GM23338 (cell line): ENCODE measurements at regions not wholly inside any gene's neighbourhood (a gene's known extent, or its start where the extent isn't known, plus 50 kb on each side); places are given as distances from the start of the nearest gene placed in this dataset.

Experiments used
- ATAC-seq: fragments of 200-7000 bp; cut with Tn5 transposase; 3 replicates; pipeline ENCODE4 v1.9.1; 2020
- DNase-seq: peaks from one replicate; pipeline ENCODE4 v3.0.0-alpha.2; 2015; ENCODE audit warnings: low spot score
- H2AFZ ChIP-seq: fragments of 200-600 bp; sonication (generic); 2 replicates; pipeline ENCODE4 v1.8.0; 2016; ENCODE audit warnings: antibody characterized with exemption, mild to moderate bottlenecking, moderate library complexity
- H3F3A ChIP-seq: fragments of 200-600 bp; sonication (generic); replicated peaks from 2 replicates; pipeline ENCODE4 v1.8.0; 2017; ENCODE audit warnings: antibody characterized with exemption, mixed run types, low read depth
- H3K27ac ChIP-seq: fragments of 200-600 bp; sonication (generic); 2 replicates; pipeline ENCODE4 v1.6.1; 2016; ENCODE audit warnings: low read depth
- H3K27me3 ChIP-seq: fragments of 200-600 bp; sonication (generic); 2 replicates; pipeline ENCODE4 v1.8.0; 2016; ENCODE audit warnings: mild to moderate bottlenecking, mixed run types, moderate library complexity; ENCODE audit not compliant: insufficient read depth
- H3K36me3 ChIP-seq: fragments of 200-600 bp; sonication (generic); 2 replicates; pipeline ENCODE4 v1.8.0; 2016; ENCODE audit warnings: mild to moderate bottlenecking; ENCODE audit not compliant: insufficient read depth
- H3K4me1 ChIP-seq: fragments of 200-600 bp; sonication (generic); 2 replicates; pipeline ENCODE4 v1.8.0; 2016; ENCODE audit warnings: mild to moderate bottlenecking, moderate library complexity; ENCODE audit not compliant: insufficient read depth
- H3K4me2 ChIP-seq: fragments of 200-600 bp; sonication (generic); 2 replicates; pipeline ENCODE4 v1.7.1; 2017; ENCODE audit warnings: mixed run types
- H3K4me3 ChIP-seq: fragments of 200-600 bp; sonication (generic); 2 replicates; pipeline ENCODE4 v1.6.1; 2016; ENCODE audit warnings: mixed run types
- H3K79me2 ChIP-seq: fragments of 200-600 bp; sonication (generic); replicated peaks from 2 replicates; pipeline ENCODE4 v1.8.0; 2017; ENCODE audit warnings: mild to moderate bottlenecking; ENCODE audit not compliant: insufficient read depth
- H3K9me2 ChIP-seq: fragments of 200-600 bp; sonication (generic); 2 replicates; pipeline ENCODE4 v1.8.0; 2017; ENCODE audit not compliant: insufficient read depth
- H4K20me1 ChIP-seq: fragments of 200-600 bp; sonication (generic); replicated peaks from 2 replicates; pipeline ENCODE4 v1.8.0; 2017; ENCODE audit warnings: mild to moderate bottlenecking; ENCODE audit not compliant: insufficient read depth
- H3K27ac Mint-ChIP-seq: 2 replicates; pipeline ENCODE4 v1.8.0; 2020; ENCODE audit warnings: inconsistent platforms, mild to moderate bottlenecking, moderate library complexity, mixed read lengths
- H3K27me3 Mint-ChIP-seq: 3 replicates; pipeline ENCODE4 v1.8.0; 2022; ENCODE audit warnings: low read depth, mild to moderate bottlenecking, moderate library complexity, mixed read lengths, inconsistent platforms; ENCODE audit not compliant: insufficient read depth, poor library complexity
- H3K36me3 Mint-ChIP-seq: 3 replicates; pipeline ENCODE4 v1.8.0; 2021; ENCODE audit warnings: low read depth, mild to moderate bottlenecking, inconsistent platforms, moderate library complexity, mixed read lengths
- H3K4me1 Mint-ChIP-seq: 3 replicates; pipeline ENCODE4 v1.8.0; 2020; ENCODE audit warnings: mild to moderate bottlenecking, inconsistent platforms, mixed read lengths
- H3K4me3 Mint-ChIP-seq: 3 replicates; pipeline ENCODE4 v1.8.0; 2021; ENCODE audit warnings: moderate library complexity, mild to moderate bottlenecking, inconsistent platforms, mixed read lengths
- H3K9me3 Mint-ChIP-seq: 3 replicates; pipeline ENCODE4 v1.8.0; 2020; ENCODE audit warnings: moderate library complexity, mild to moderate bottlenecking, inconsistent platforms, mixed read lengths
- CREB1 ChIP-seq: fragments of 250-450 bp; sonication (Bioruptor Pico); IDR thresholded peaks from 2 replicates; pipeline ENCODE4 v1.5.0; 2020; ENCODE audit warnings: low read depth, mild to moderate bottlenecking, moderate library complexity
- EZH2phosphoT487 ChIP-seq: fragments of 200-600 bp; sonication (generic); IDR thresholded peaks from one replicate; pipeline ENCODE4 v1.8.1; 2018; ENCODE audit warnings: antibody characterized with exemption; ENCODE audit not compliant: unreplicated experiment
- TF ChIP-seq, protein P1 (sequence below), 2 experiments: fragments of 200-600 bp in 1 of 2; sonication (generic) in 1 of 2; conservative IDR thresholded peaks; 2 replicates each; pipeline versions ENCODE4 v1.5.1 to v1.6.1; 2016 to 2017; ENCODE audit warnings: antibody characterized with exemption in 2 of 2, low read depth in 2 of 2, mild to moderate bottlenecking in 2 of 2, moderate library complexity in 1 of 2
- TF ChIP-seq, protein P2 (sequence below): fragments of 250-450 bp; sonication (Bioruptor Pico); IDR thresholded peaks from 2 replicates; pipeline ENCODE4 v1.5.0; 2020; ENCODE audit warnings: mild to moderate bottlenecking, moderate library complexity
- TF ChIP-seq, protein P3 (sequence below): IDR thresholded peaks from one replicate; pipeline ENCODE4 v1.6.1; 2018; ENCODE audit warnings: antibody characterized with exemption; ENCODE audit not compliant: unreplicated experiment

DNA sequence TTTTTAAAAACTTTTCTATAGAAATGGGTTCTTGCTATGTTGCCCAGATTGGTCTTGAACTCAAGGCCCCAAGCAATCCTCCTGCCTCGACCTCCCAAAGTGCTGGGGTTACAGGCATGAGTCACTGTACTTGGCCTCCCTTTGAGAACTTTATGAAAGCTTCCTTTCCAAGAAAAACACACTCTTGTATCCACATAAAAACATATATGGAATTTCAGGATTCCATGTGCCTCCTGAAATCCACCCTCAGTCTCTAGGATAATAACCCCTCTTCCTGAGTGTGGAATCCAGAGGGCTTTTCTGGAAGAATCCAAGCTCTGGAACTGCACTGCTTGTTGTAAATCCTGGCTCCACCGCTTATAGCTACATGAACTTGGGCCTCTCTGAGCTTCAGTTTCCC lies 53.2 kb upstream of the MRTFB start:
- H3K4me3 ChIP-seq, result no peak overlapping the region
- no peaks in the 10 kb centered on the region for H3K27me3 ChIP-seq
- TF ChIP-seq, protein P1, sequence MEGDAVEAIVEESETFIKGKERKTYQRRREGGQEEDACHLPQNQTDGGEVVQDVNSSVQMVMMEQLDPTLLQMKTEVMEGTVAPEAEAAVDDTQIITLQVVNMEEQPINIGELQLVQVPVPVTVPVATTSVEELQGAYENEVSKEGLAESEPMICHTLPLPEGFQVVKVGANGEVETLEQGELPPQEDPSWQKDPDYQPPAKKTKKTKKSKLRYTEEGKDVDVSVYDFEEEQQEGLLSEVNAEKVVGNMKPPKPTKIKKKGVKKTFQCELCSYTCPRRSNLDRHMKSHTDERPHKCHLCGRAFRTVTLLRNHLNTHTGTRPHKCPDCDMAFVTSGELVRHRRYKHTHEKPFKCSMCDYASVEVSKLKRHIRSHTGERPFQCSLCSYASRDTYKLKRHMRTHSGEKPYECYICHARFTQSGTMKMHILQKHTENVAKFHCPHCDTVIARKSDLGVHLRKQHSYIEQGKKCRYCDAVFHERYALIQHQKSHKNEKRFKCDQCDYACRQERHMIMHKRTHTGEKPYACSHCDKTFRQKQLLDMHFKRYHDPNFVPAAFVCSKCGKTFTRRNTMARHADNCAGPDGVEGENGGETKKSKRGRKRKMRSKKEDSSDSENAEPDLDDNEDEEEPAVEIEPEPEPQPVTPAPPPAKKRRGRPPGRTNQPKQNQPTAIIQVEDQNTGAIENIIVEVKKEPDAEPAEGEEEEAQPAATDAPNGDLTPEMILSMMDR (conservative IDR thresholded peaks at IDR 0.05; ENCODE audit: low read depth in 2 of 2), result no peak
- TF ChIP-seq, protein P2, sequence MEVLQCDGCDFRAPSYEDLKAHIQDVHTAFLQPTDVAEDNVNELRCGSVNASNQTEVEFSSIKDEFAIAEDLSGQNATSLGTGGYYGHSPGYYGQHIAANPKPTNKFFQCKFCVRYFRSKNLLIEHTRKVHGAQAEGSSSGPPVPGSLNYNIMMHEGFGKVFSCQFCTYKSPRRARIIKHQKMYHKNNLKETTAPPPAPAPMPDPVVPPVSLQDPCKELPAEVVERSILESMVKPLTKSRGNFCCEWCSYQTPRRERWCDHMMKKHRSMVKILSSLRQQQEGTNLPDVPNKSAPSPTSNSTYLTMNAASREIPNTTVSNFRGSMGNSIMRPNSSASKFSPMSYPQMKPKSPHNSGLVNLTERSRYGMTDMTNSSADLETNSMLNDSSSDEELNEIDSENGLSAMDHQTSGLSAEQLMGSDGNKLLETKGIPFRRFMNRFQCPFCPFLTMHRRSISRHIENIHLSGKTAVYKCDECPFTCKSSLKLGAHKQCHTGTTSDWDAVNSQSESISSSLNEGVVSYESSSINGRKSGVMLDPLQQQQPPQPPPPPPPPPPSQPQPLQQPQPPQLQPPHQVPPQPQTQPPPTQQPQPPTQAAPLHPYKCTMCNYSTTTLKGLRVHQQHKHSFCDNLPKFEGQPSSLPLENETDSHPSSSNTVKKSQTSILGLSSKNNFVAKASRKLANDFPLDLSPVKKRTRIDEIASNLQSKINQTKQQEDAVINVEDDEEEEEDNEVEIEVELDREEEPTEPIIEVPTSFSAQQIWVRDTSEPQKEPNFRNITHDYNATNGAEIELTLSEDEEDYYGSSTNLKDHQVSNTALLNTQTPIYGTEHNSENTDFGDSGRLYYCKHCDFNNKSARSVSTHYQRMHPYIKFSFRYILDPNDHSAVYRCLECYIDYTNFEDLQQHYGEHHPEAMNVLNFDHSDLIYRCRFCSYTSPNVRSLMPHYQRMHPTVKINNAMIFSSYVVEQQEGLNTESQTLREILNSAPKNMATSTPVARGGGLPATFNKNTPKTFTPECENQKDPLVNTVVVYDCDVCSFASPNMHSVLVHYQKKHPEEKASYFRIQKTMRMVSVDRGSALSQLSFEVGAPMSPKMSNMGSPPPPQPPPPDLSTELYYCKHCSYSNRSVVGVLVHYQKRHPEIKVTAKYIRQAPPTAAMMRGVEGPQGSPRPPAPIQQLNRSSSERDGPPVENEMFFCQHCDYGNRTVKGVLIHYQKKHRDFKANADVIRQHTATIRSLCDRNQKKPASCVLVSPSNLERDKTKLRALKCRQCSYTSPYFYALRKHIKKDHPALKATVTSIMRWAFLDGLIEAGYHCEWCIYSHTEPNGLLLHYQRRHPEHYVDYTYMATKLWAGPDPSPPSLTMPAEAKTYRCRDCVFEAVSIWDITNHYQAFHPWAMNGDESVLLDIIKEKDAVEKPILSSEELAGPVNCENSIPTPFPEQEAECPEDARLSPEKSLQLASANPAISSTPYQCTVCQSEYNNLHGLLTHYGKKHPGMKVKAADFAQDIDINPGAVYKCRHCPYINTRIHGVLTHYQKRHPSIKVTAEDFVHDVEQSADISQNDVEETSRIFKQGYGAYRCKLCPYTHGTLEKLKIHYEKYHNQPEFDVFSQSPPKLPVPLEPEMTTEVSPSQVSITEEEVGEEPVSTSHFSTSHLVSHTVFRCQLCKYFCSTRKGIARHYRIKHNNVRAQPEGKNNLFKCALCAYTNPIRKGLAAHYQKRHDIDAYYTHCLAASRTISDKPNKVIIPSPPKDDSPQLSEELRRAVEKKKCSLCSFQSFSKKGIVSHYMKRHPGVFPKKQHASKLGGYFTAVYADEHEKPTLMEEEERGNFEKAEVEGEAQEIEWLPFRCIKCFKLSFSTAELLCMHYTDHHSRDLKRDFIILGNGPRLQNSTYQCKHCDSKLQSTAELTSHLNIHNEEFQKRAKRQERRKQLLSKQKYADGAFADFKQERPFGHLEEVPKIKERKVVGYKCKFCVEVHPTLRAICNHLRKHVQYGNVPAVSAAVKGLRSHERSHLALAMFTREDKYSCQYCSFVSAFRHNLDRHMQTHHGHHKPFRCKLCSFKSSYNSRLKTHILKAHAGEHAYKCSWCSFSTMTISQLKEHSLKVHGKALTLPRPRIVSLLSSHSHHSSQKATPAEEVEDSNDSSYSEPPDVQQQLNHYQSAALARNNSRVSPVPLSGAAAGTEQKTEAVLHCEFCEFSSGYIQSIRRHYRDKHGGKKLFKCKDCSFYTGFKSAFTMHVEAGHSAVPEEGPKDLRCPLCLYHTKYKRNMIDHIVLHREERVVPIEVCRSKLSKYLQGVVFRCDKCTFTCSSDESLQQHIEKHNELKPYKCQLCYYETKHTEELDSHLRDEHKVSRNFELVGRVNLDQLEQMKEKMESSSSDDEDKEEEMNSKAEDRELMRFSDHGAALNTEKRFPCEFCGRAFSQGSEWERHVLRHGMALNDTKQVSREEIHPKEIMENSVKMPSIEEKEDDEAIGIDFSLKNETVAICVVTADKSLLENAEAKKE (CRISPR knock-in tag), result no peak
- TF ChIP-seq CREB1 (CRISPR knock-in tag), result no peak
- TF ChIP-seq, protein P3, sequence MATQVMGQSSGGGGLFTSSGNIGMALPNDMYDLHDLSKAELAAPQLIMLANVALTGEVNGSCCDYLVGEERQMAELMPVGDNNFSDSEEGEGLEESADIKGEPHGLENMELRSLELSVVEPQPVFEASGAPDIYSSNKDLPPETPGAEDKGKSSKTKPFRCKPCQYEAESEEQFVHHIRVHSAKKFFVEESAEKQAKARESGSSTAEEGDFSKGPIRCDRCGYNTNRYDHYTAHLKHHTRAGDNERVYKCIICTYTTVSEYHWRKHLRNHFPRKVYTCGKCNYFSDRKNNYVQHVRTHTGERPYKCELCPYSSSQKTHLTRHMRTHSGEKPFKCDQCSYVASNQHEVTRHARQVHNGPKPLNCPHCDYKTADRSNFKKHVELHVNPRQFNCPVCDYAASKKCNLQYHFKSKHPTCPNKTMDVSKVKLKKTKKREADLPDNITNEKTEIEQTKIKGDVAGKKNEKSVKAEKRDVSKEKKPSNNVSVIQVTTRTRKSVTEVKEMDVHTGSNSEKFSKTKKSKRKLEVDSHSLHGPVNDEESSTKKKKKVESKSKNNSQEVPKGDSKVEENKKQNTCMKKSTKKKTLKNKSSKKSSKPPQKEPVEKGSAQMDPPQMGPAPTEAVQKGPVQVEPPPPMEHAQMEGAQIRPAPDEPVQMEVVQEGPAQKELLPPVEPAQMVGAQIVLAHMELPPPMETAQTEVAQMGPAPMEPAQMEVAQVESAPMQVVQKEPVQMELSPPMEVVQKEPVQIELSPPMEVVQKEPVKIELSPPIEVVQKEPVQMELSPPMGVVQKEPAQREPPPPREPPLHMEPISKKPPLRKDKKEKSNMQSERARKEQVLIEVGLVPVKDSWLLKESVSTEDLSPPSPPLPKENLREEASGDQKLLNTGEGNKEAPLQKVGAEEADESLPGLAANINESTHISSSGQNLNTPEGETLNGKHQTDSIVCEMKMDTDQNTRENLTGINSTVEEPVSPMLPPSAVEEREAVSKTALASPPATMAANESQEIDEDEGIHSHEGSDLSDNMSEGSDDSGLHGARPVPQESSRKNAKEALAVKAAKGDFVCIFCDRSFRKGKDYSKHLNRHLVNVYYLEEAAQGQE, result no peak
- no peak for TF ChIP-seq EZH2phosphoT487
- Mint-ChIP-seq H3K27me3 (peaks cover 2% of the 10 kb centered on the region), H3K27ac (no peak overlapping the region), H3K9me3 (no peaks in the 10 kb centered on the region), H3K4me3 (no peak overlapping the region), H3K4me1 (peaks cover 15% of the 10 kb centered on the region), H3K36me3 (no peaks in the 10 kb centered on the region)
- ATAC-seq (no peak), DNase-seq (no peak)
- H4K20me1 ChIP-seq, result no peaks in the 10 kb centered on the region
- H3F3A ChIP-seq, result no peaks in the 10 kb centered on the region
- no peak overlapping the region for H3K27ac ChIP-seq
- H3K9me2 ChIP-seq, result no peaks in the 10 kb centered on the region
- no peak overlapping the region for H3K4me2 ChIP-seq
- H3K4me1 ChIP-seq, result peaks cover 17% of the 10 kb centered on the region
- no peaks in the 10 kb centered on the region for H3K79me2 ChIP-seq
- no peak overlapping the region for H2AFZ ChIP-seq
- no peaks in the 10 kb centered on the region for H3K36me3 ChIP-seq
